ENCODE measurements at regions not wholly inside any gene's neighbourhood (a gene's known extent, or its start where the extent isn't known, plus 50 kb on each side); places are given as distances from the start of the nearest gene placed in this dataset.

- no peaks in the 10 kb centered on the region for H3K9me1 ChIP-seq (ENCODE audit: control insufficient read depth, extremely low read depth, insufficient read depth, low read length)
- H3K4me1 ChIP-seq (ENCODE audit: control insufficient read depth, extremely low read depth, insufficient read depth, low read length), result peaks cover 6% of the 10 kb centered on the region
- H4K20me1 ChIP-seq (ENCODE audit: control insufficient read depth, extremely low read depth, insufficient read depth, low read length), result no peaks in the 10 kb centered on the region
- no peaks in the 10 kb centered on the region for H3K79me2 ChIP-seq (ENCODE audit: control insufficient read depth, insufficient read depth, low read length)
- H3K36me3 ChIP-seq (ENCODE audit: control insufficient read depth in 2 of 2, extremely low read depth in 1 of 2, insufficient read depth in 2 of 2, low read length in 2 of 2), result no peaks in the 10 kb centered on the region
- H3K4me3 ChIP-seq (ENCODE audit: control insufficient read depth in 2 of 3, extremely low read depth in 1 of 3, insufficient read depth in 2 of 3, low read depth in 1 of 3, low read length in 3 of 3), result no peak overlapping the region
- H3K27me3 ChIP-seq (ENCODE audit: control insufficient read depth, extremely low read depth, insufficient read depth, low read length), result no peaks in the 10 kb centered on the region
- dilution Hi-C loops (cut with MboI; ENCODE audit: extremely low pct_ligation_motif_present, low sequenced_read_pairs), result no loop called here
- no peaks in the 10 kb centered on the region for H3K9me3 ChIP-seq (ENCODE audit: control insufficient read depth, low read depth, low read length)
- no peak overlapping the region for H3K4me2 ChIP-seq (ENCODE audit: control insufficient read depth, extremely low read depth, insufficient read depth, low read depth, low read length)
- no peak overlapping the region for H3K27ac ChIP-seq (ENCODE audit: control insufficient read depth, insufficient read depth, low read length)
- H2AFZ ChIP-seq (ENCODE audit: control insufficient read depth, low read length), result no peak overlapping the region
- DNase-seq (ENCODE audit: low read depth, low spot score), result no peak
- TF ChIP-seq EZH2 (IDR thresholded peaks at IDR 0.05; ENCODE audit: low read length), result no peak
- H3K9ac ChIP-seq (ENCODE audit: control insufficient read depth, extremely low read depth, insufficient read depth, low read length), result no peak overlapping the region
- no peak for FAIRE-seq
Measured at GRCh38 chr10:89975771-89976170, 274.4 kb downstream of the KIF20B start.

- Histone ChIP-seq H2AFZ (ENCODE audit: control insufficient read depth, low read length) (no peak overlapping the region), H3K4me3 (ENCODE audit: control insufficient read depth in 2 of 3, extremely low read depth in 1 of 3, insufficient read depth in 2 of 3, low read depth in 1 of 3, low read length in 3 of 3) (no peak overlapping the region), H3K9me1 (ENCODE audit: control insufficient read depth, extremely low read depth, insufficient read depth, low read length) (no peaks in the 10 kb centered on the region), H3K9me3 (ENCODE audit: control insufficient read depth, low read depth, low read length) (no peaks in the 10 kb centered on the region), H3K27me3 (ENCODE audit: control insufficient read depth, extremely low read depth, insufficient read depth, low read length) (no peaks in the 10 kb centered on the region), H3K36me3 (ENCODE audit: control insufficient read depth in 2 of 2, extremely low read depth in 1 of 2, insufficient read depth in 2 of 2, low read length in 2 of 2) (no peaks in the 10 kb centered on the region), H3K4me1 (ENCODE audit: control insufficient read depth, extremely low read depth, insufficient read depth, low read length) (peaks cover 17% of the 10 kb centered on the region), H3K27ac (ENCODE audit: control insufficient read depth, insufficient read depth, low read length) (no peak overlapping the region), H3K9ac (ENCODE audit: control insufficient read depth, extremely low read depth, insufficient read depth, low read length) (no peak overlapping the region), H3K79me2 (ENCODE audit: control insufficient read depth, insufficient read depth, low read length) (no peaks in the 10 kb centered on the region), H4K20me1 (ENCODE audit: control insufficient read depth, extremely low read depth, insufficient read depth, low read length) (no peaks in the 10 kb centered on the region), H3K4me2 (ENCODE audit: control insufficient read depth, extremely low read depth, insufficient read depth, low read depth, low read length) (no peak overlapping the region)
- dilution Hi-C loops (cut with MboI; ENCODE audit: extremely low pct_ligation_motif_present, low sequenced_read_pairs), result no loop called here
- no peak for DNase-seq (ENCODE audit: low read depth, low spot score)
- TF ChIP-seq EZH2 (IDR thresholded peaks at IDR 0.05; ENCODE audit: low read length) (no peak), CTCF (optimal IDR thresholded peaks at IDR 0.05 in 1 of 3, IDR thresholded peaks at IDR 0.05 in 1 of 3, conservative IDR thresholded peaks at IDR 0.05 in 1 of 3; ENCODE audit: extremely low read depth in 1 of 3, insufficient read depth in 2 of 3, low read length in 3 of 3) (no peak)
- FAIRE-seq, result no peak
Measured at GRCh38 chr10:89978081-89978480, 276.7 kb downstream of the KIF20B start.

GRCh38 chr10:89979726-89980125, 278.3 kb downstream of the KIF20B start:
- Histone ChIP-seq H3K4me1 (ENCODE audit: control insufficient read depth, extremely low read depth, insufficient read depth, low read length) (peaks cover 17% of the 10 kb centered on the region), H3K4me3 (ENCODE audit: control insufficient read depth in 2 of 3, extremely low read depth in 1 of 3, insufficient read depth in 2 of 3, low read depth in 1 of 3, low read length in 3 of 3) (no peak overlapping the region), H4K20me1 (ENCODE audit: control insufficient read depth, extremely low read depth, insufficient read depth, low read length) (no peaks in the 10 kb centered on the region), H3K27ac (ENCODE audit: control insufficient read depth, insufficient read depth, low read length) (no peak overlapping the region), H3K9me1 (ENCODE audit: control insufficient read depth, extremely low read depth, insufficient read depth, low read length) (no peaks in the 10 kb centered on the region), H2AFZ (ENCODE audit: control insufficient read depth, low read length) (no peak overlapping the region), H3K79me2 (ENCODE audit: control insufficient read depth, insufficient read depth, low read length) (no peaks in the 10 kb centered on the region), H3K36me3 (ENCODE audit: control insufficient read depth in 2 of 2, extremely low read depth in 1 of 2, insufficient read depth in 2 of 2, low read length in 2 of 2) (no peaks in the 10 kb centered on the region), H3K9me3 (ENCODE audit: control insufficient read depth, low read depth, low read length) (no peaks in the 10 kb centered on the region), H3K9ac (ENCODE audit: control insufficient read depth, extremely low read depth, insufficient read depth, low read length) (no peak overlapping the region), H3K27me3 (ENCODE audit: control insufficient read depth, extremely low read depth, insufficient read depth, low read length) (no peaks in the 10 kb centered on the region), H3K4me2 (ENCODE audit: control insufficient read depth, extremely low read depth, insufficient read depth, low read depth, low read length) (no peak overlapping the region)
- dilution Hi-C loops (cut with MboI; ENCODE audit: extremely low pct_ligation_motif_present, low sequenced_read_pairs), result no loop called here
- TF ChIP-seq CTCF (optimal IDR thresholded peaks at IDR 0.05 in 1 of 3, IDR thresholded peaks at IDR 0.05 in 1 of 3, conservative IDR thresholded peaks at IDR 0.05 in 1 of 3; ENCODE audit: extremely low read depth in 1 of 3, insufficient read depth in 2 of 3, low read length in 3 of 3), result no peak
- TF ChIP-seq EZH2 (IDR thresholded peaks at IDR 0.05; ENCODE audit: low read length), result no peak
- FAIRE-seq, result no peak
- DNase-seq (ENCODE audit: low read depth, low spot score), result no peak
